ENCODE measurements at regions not wholly inside any gene's neighbourhood (a gene's known extent, or its start where the extent isn't known, plus 50 kb on each side); places are given as distances from the start of the nearest gene placed in this dataset.

- Histone ChIP-seq H3K27ac (ENCODE audit: low read depth in 1 of 2, low read length in 1 of 2) (no peak overlapping the region), H3K4me3 (ENCODE audit: low read length in 2 of 2) (no peak overlapping the region)
- WGBS, result 44% methylated on average over 7 of the region's 7 CpGs
These were observed 545.8 kb upstream of the CITED2 start for GRCh38 chr6:139920027-139920775.

GRCh38 chr6:139919107-139920026, 544.9 kb upstream of the CITED2 start:
- Histone ChIP-seq H3K4me3 (ENCODE audit: low read length in 2 of 2) (no peak overlapping the region), H3K9me3 (ENCODE audit: control insufficient read depth in 2 of 2, insufficient read depth in 1 of 2, low read length in 1 of 2) (no peaks in the 10 kb centered on the region), H3K27me3 (ENCODE audit: control insufficient read depth in 2 of 2, insufficient read depth in 1 of 2, low read length in 1 of 2) (no peaks in the 10 kb centered on the region), H3K27ac (ENCODE audit: low read depth in 1 of 2, low read length in 1 of 2) (no peak overlapping the region), H3K4me1 (ENCODE audit: control insufficient read depth in 2 of 2, insufficient read depth in 2 of 2, low read length in 2 of 2) (no peaks in the 10 kb centered on the region), H3K36me3 (ENCODE audit: control insufficient read depth in 2 of 2, insufficient read depth in 2 of 2, low read length in 1 of 2) (no peaks in the 10 kb centered on the region)
- 83% methylated on average over 8 of the region's 8 CpGs for WGBS
- no peak for DNase-seq (ENCODE audit: low read depth in 6 of 9, low spot score in 9 of 9)

More at GRCh38 chr6:139920027-139920775, 545.8 kb upstream of the CITED2 start:
- H3K36me3 ChIP-seq (ENCODE audit: control insufficient read depth in 2 of 2, insufficient read depth in 2 of 2, low read length in 1 of 2), result no peaks in the 10 kb centered on the region
- no peaks in the 10 kb centered on the region for H3K4me1 ChIP-seq (ENCODE audit: control insufficient read depth in 2 of 2, insufficient read depth in 2 of 2, low read length in 2 of 2)
- no peaks in the 10 kb centered on the region for H3K9me3 ChIP-seq (ENCODE audit: control insufficient read depth in 2 of 2, insufficient read depth in 1 of 2, low read length in 1 of 2)
- no peak for DNase-seq (ENCODE audit: low read depth in 6 of 9, low spot score in 9 of 9)
- H3K27me3 ChIP-seq (ENCODE audit: control insufficient read depth in 2 of 2, insufficient read depth in 1 of 2, low read length in 1 of 2), result no peaks in the 10 kb centered on the region

GRCh38 chr6:139917951-139918630, 543.6 kb upstream of the CITED2 start:
- Histone ChIP-seq H3K9me3 (ENCODE audit: control insufficient read depth in 2 of 2, insufficient read depth in 1 of 2, low read length in 1 of 2) (no peaks in the 10 kb centered on the region), H3K36me3 (ENCODE audit: control insufficient read depth in 2 of 2, insufficient read depth in 2 of 2, low read length in 1 of 2) (no peaks in the 10 kb centered on the region), H3K27ac (ENCODE audit: low read depth in 1 of 2, low read length in 1 of 2) (no peak overlapping the region), H3K4me3 (ENCODE audit: low read length in 2 of 2) (no peak overlapping the region), H3K4me1 (ENCODE audit: control insufficient read depth in 2 of 2, insufficient read depth in 2 of 2, low read length in 2 of 2) (no peaks in the 10 kb centered on the region), H3K27me3 (ENCODE audit: control insufficient read depth in 2 of 2, insufficient read depth in 1 of 2, low read length in 1 of 2) (no peaks in the 10 kb centered on the region)
- WGBS, result 97% methylated on average over 7 of the region's 7 CpGs
- no peak for DNase-seq (ENCODE audit: low read depth in 6 of 9, low spot score in 9 of 9)

GRCh38 chr6:139914910-139915309, 540.5 kb upstream of the CITED2 start:
- no peak overlapping the region for H3K27ac ChIP-seq (ENCODE audit: low read depth in 1 of 2, low read length in 1 of 2)
- no peaks in the 10 kb centered on the region for H3K9me3 ChIP-seq (ENCODE audit: control insufficient read depth in 2 of 2, insufficient read depth in 1 of 2, low read length in 1 of 2)
- H3K4me1 ChIP-seq (ENCODE audit: control insufficient read depth in 2 of 2, insufficient read depth in 2 of 2, low read length in 2 of 2), result no peaks in the 10 kb centered on the region
- no peak for DNase-seq (ENCODE audit: low read depth in 6 of 9, low spot score in 9 of 9)
- H3K27me3 ChIP-seq (ENCODE audit: control insufficient read depth in 2 of 2, insufficient read depth in 1 of 2, low read length in 1 of 2), result no peaks in the 10 kb centered on the region
- 97% methylated on average over 2 of the region's 2 CpGs for WGBS
- no peak overlapping the region for H3K4me3 ChIP-seq (ENCODE audit: low read length in 2 of 2)
- no peaks in the 10 kb centered on the region for H3K36me3 ChIP-seq (ENCODE audit: control insufficient read depth in 2 of 2, insufficient read depth in 2 of 2, low read length in 1 of 2)

GRCh38 chr6:139912735-139913400, 538.4 kb upstream of the CITED2 start:
- Histone ChIP-seq H3K27me3 (ENCODE audit: control insufficient read depth in 2 of 2, insufficient read depth in 1 of 2, low read length in 1 of 2) (no peaks in the 10 kb centered on the region), H3K4me1 (ENCODE audit: control insufficient read depth in 2 of 2, insufficient read depth in 2 of 2, low read length in 2 of 2) (no peaks in the 10 kb centered on the region), H3K9me3 (ENCODE audit: control insufficient read depth in 2 of 2, insufficient read depth in 1 of 2, low read length in 1 of 2) (no peaks in the 10 kb centered on the region), H3K27ac (ENCODE audit: low read depth in 1 of 2, low read length in 1 of 2) (no peak overlapping the region), H3K4me3 (ENCODE audit: low read length in 2 of 2) (no peak overlapping the region), H3K36me3 (ENCODE audit: control insufficient read depth in 2 of 2, insufficient read depth in 2 of 2, low read length in 1 of 2) (no peaks in the 10 kb centered on the region)
- WGBS, result 96% methylated on average over 10 of the region's 10 CpGs
- DNase-seq (ENCODE audit: low read depth in 6 of 9, low spot score in 9 of 9), result no peak

- no peaks in the 10 kb centered on the region for H3K27me3 ChIP-seq (ENCODE audit: control insufficient read depth in 2 of 2, insufficient read depth in 1 of 2, low read length in 1 of 2)
- no peaks in the 10 kb centered on the region for H3K36me3 ChIP-seq (ENCODE audit: control insufficient read depth in 2 of 2, insufficient read depth in 2 of 2, low read length in 1 of 2)
- no peak overlapping the region for H3K27ac ChIP-seq (ENCODE audit: low read depth in 1 of 2, low read length in 1 of 2)
These were observed 535.5 kb upstream of the CITED2 start for GRCh38 chr6:139909992-139910391.

GRCh38 chr6:139905404-139906052, 531.1 kb upstream of the CITED2 start:
- Histone ChIP-seq H3K4me3 (ENCODE audit: low read length in 2 of 2) (no peak overlapping the region), H3K27ac (ENCODE audit: low read depth in 1 of 2, low read length in 1 of 2) (no peak overlapping the region), H3K27me3 (ENCODE audit: control insufficient read depth in 2 of 2, insufficient read depth in 1 of 2, low read length in 1 of 2) (no peaks in the 10 kb centered on the region), H3K9me3 (ENCODE audit: control insufficient read depth in 2 of 2, insufficient read depth in 1 of 2, low read length in 1 of 2) (no peaks in the 10 kb centered on the region), H3K4me1 (ENCODE audit: control insufficient read depth in 2 of 2, insufficient read depth in 2 of 2, low read length in 2 of 2) (no peaks in the 10 kb centered on the region), H3K36me3 (ENCODE audit: control insufficient read depth in 2 of 2, insufficient read depth in 2 of 2, low read length in 1 of 2) (no peaks in the 10 kb centered on the region)
- WGBS, result 85% methylated on average over 3 of the region's 3 CpGs
- DNase-seq (ENCODE audit: low read depth in 6 of 9, low spot score in 9 of 9), result no peak

More at GRCh38 chr6:139909992-139910391, 535.5 kb upstream of the CITED2 start:
- Histone ChIP-seq H3K4me3 (ENCODE audit: low read length in 2 of 2) (no peak overlapping the region), H3K4me1 (ENCODE audit: control insufficient read depth in 2 of 2, insufficient read depth in 2 of 2, low read length in 2 of 2) (no peaks in the 10 kb centered on the region), H3K9me3 (ENCODE audit: control insufficient read depth in 2 of 2, insufficient read depth in 1 of 2, low read length in 1 of 2) (no peaks in the 10 kb centered on the region)
- no peak for DNase-seq (ENCODE audit: low read depth in 6 of 9, low spot score in 9 of 9)

- Histone ChIP-seq H3K27me3 (ENCODE audit: control insufficient read depth in 2 of 2, insufficient read depth in 1 of 2, low read length in 1 of 2) (no peaks in the 10 kb centered on the region), H3K4me3 (ENCODE audit: low read length in 2 of 2) (no peak overlapping the region), H3K9me3 (ENCODE audit: control insufficient read depth in 2 of 2, insufficient read depth in 1 of 2, low read length in 1 of 2) (no peaks in the 10 kb centered on the region), H3K27ac (ENCODE audit: low read depth in 1 of 2, low read length in 1 of 2) (no peak overlapping the region), H3K4me1 (ENCODE audit: control insufficient read depth in 2 of 2, insufficient read depth in 2 of 2, low read length in 2 of 2) (no peaks in the 10 kb centered on the region), H3K36me3 (ENCODE audit: control insufficient read depth in 2 of 2, insufficient read depth in 2 of 2, low read length in 1 of 2) (no peaks in the 10 kb centered on the region)
- 97% methylated on average over 1 of the region's 1 CpG for WGBS
- no peak for DNase-seq (ENCODE audit: low read depth in 6 of 9, low spot score in 9 of 9)
These were observed 530.1 kb upstream of the CITED2 start for GRCh38 chr6:139904568-139904967.

All from thymus (tissue), 11 donors.